Spleen (tissue), 11 donors: ENCODE measurements at regions not wholly inside any gene's neighbourhood (a gene's known extent, or its start where the extent isn't known, plus 50 kb on each side); places are given as distances from the start of the nearest gene placed in this dataset.

Experiments used
- DNase-seq: peaks from one replicate; pipeline ENCODE4 v3.0.0-alpha.2; 2020
- H3K27ac ChIP-seq, 8 donors: fragments of 200-600 bp; sonication (generic) in 7 of 8; 1 replicate in 4 of 8; 2 replicates in 4 of 8; pipeline versions ENCODE4 v1.5.0 to v1.8.0; 2016 to 2021; ENCODE audit warnings: inconsistent platforms in 4 of 8, mild to moderate bottlenecking in 4 of 8, moderate library complexity in 1 of 8
- H3K27me3 ChIP-seq, 7 donors: fragments of 200-600 bp; sonication (generic) in 6 of 7; replicated peaks in 1 of 7; 1 replicate in 4 of 7; 2 replicates in 3 of 7; pipeline versions ENCODE4 v1.5.0 to v1.8.0; 2016 to 2021; ENCODE audit warnings: inconsistent platforms in 3 of 7, mild to moderate bottlenecking in 1 of 7
- H3K36me3 ChIP-seq, 6 donors: fragments of 200-600 bp; sonication (generic) in 5 of 6; 1 replicate in 4 of 6; 2 replicates in 2 of 6; pipeline versions ENCODE4 v1.5.0 to v1.8.0; 2016 to 2021; ENCODE audit warnings: inconsistent platforms in 2 of 6
- H3K4me1 ChIP-seq, 6 donors: fragments of 200-600 bp; sonication (generic) in 5 of 6; 1 replicate in 3 of 6; 2 replicates in 3 of 6; pipeline versions ENCODE4 v1.5.0 to v1.8.0; 2016 to 2021; ENCODE audit warnings: inconsistent platforms in 3 of 6
- H3K4me3 ChIP-seq, 8 donors: fragments of 200-600 bp; sonication (generic) in 7 of 8; 1 replicate in 4 of 8; 2 replicates in 4 of 8; pipeline versions ENCODE4 v1.5.0 to v1.8.0; 2016 to 2021; ENCODE audit warnings: inconsistent platforms in 4 of 8, mild to moderate bottlenecking in 4 of 8, moderate library complexity in 2 of 8
- H3K9me3 ChIP-seq, 8 donors: fragments of 200-600 bp; sonication (generic) in 7 of 8; 1 replicate in 4 of 8; 2 replicates in 4 of 8; pipeline versions ENCODE4 v1.5.0 to v1.8.0; 2016 to 2021; ENCODE audit warnings: inconsistent platforms in 4 of 8
- POLR2A ChIP-seq, 3 donors: fragments of 450-650 bp; IDR thresholded peaks; one replicate each; pipeline ENCODE4 v1.5.1; 2017; ENCODE audit warnings: antibody characterized with exemption in 3 of 3, mild to moderate bottlenecking in 1 of 3
- POLR2AphosphoS5 ChIP-seq, 3 donors: sonication (generic); formaldehyde crosslinking; IDR thresholded peaks; one replicate each; pipeline ENCODE4 v1.5.1; 2017; ENCODE audit warnings: antibody characterized with exemption in 3 of 3
- WGBS, 5 donors: extraction: QIAGEN DNeasy Blood & Tissue Kit in 3 of 5; methylation state at CpG; one replicate each; pipeline versions ENCODE4 v1.1.5 to v1.1.7; 2013 to 2018; 5-methylcytosine and 5-hydroxymethylcytosine counted together
- intact Hi-C: fragments of 100-400 bp; cut with DNase I; formaldehyde crosslinking; loops from one replicate; pipeline ENCODE4 v1.15.0; 2023; ENCODE audit warnings: low total_unique reads
- TF ChIP-seq, protein P1 (sequence below), 11 experiments: fragments of 200-600 bp in 7 of 11; fragments of 450-650 bp in 4 of 11; sonication (generic) in 4 of 11; IDR thresholded peaks in 8 of 11; conservative IDR thresholded peaks in 3 of 11; 1 replicate in 7 of 11; 2 replicates in 4 of 11; pipeline versions ENCODE4 v1.4.0 to v1.8.0; 2016 to 2021; ENCODE audit warnings: antibody characterized with exemption in 11 of 11, inconsistent platforms in 4 of 11, mild to moderate bottlenecking in 1 of 11
- donor health status: healthy with polysubstance abuse.
- donor health status: DM: no; HTN: no; CAD: no; lungs with moderate emphysema.
- donor health status: DM: no; HTN: no; CAD: no.
- donor health status: Bipolar disorder and iron deficiency.
- donor health status: healthy.
- donor health status: DM: no; HTN: no; CAD: no.
- donor health status: DM: yes; HTN: yes; CAD: no.

DNA sequence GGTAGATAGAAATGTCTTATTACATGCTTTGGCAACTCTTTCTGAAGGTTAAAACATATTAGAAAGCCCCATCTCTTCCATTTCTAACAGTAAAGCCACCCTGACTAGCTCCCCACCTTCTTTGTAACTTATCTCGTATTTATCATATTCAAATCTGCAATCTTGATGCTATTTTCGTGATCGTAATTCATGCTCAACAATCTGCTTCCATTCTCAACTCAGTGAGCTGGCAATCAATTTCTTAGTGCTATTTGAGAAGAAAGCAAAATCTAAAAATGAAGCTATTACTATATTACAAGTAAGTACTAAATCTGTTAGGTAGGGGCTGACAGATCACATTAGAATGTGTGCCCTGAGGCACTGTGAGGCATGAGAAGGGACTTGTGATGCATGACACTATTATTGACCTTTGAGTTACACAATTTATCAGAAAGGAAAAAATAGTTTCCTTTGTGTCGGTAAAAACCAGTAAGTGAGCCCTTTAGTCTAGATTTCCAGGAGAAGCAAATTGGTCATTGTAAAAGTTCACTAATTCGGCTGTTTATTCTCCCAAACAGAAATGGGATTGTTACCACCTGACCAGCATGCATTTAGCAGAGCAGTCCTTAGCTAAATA is 379.7 kb upstream of the CNTN6 start:
- H3K36me3 ChIP-seq = no peaks in the 10 kb centered on the region
- no peak overlapping the region for H3K4me3 ChIP-seq
- H3K27ac ChIP-seq = no peak overlapping the region
- peaks cover 0 to 12% (median 0%) of the 10 kb centered on the region in 8 donors for H3K9me3 ChIP-seq
- TF ChIP-seq POLR2A (IDR thresholded peaks at IDR 0.05) (no peak), POLR2AphosphoS5 (IDR thresholded peaks at IDR 0.05) (no peak)
- TF ChIP-seq, protein P1, sequence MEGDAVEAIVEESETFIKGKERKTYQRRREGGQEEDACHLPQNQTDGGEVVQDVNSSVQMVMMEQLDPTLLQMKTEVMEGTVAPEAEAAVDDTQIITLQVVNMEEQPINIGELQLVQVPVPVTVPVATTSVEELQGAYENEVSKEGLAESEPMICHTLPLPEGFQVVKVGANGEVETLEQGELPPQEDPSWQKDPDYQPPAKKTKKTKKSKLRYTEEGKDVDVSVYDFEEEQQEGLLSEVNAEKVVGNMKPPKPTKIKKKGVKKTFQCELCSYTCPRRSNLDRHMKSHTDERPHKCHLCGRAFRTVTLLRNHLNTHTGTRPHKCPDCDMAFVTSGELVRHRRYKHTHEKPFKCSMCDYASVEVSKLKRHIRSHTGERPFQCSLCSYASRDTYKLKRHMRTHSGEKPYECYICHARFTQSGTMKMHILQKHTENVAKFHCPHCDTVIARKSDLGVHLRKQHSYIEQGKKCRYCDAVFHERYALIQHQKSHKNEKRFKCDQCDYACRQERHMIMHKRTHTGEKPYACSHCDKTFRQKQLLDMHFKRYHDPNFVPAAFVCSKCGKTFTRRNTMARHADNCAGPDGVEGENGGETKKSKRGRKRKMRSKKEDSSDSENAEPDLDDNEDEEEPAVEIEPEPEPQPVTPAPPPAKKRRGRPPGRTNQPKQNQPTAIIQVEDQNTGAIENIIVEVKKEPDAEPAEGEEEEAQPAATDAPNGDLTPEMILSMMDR (IDR thresholded peaks at IDR 0.05 in 8 of 11, conservative IDR thresholded peaks at IDR 0.05 in 3 of 11) = no peak
- no peak for DNase-seq
- 52 to 73% (median 70%) methylated on average over 5 of the region's 5 CpGs for WGBS, 5 donors
- no peaks in the 10 kb centered on the region for H3K27me3 ChIP-seq
- intact Hi-C loops = no loop called here
- H3K4me1 ChIP-seq = no peaks in the 10 kb centered on the region

DNA sequence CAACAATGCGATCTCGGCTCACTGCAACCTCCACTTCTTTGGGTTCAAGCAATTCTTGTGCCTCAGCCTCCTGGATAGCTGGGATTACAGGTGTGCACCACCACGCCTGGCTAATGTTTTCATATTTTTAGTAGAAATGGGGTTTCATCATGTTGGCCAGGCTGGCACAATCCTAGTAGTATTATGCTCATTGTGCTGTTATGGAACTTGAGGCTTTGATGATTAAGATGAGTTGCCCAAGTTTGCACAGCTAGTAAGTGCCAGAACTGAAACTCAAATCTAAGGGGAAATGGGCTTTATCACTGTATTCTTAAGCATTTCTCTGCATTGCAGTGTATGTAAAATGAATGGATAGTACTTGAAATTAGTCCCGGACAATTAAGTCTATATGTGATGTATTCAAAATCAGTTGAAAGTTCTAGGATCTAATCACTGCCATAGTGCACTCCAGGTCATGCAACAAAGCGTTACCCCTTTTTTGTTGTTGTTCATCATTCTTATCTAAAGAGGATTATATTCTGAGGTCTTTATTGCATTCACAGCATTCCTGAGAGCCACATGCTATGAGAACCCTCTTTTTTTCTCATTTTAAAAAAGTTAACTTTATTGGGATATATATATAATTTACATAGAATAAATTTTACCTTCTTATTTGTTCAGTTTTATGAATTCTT is 378.7 kb upstream of the CNTN6 start:
- Histone ChIP-seq H3K9me3 (peaks cover 0 to 17% (median 3%) of the 10 kb centered on the region in 8 donors), H3K27ac (no peak overlapping the region), H3K4me3 (no peak overlapping the region), H3K27me3 (no peaks in the 10 kb centered on the region), H3K4me1 (no peaks in the 10 kb centered on the region), H3K36me3 (no peaks in the 10 kb centered on the region)
- no peak for TF ChIP-seq POLR2AphosphoS5 (IDR thresholded peaks at IDR 0.05)
- TF ChIP-seq, protein P1 (IDR thresholded peaks at IDR 0.05 in 8 of 11, conservative IDR thresholded peaks at IDR 0.05 in 3 of 11) = no peak
- TF ChIP-seq POLR2A (IDR thresholded peaks at IDR 0.05) = no peak
- WGBS, 5 donors = 77 to 91% (median 85%) methylated on average over 5 of the region's 5 CpGs
- intact Hi-C loops = no loop called here
- no peak for DNase-seq

DNA sequence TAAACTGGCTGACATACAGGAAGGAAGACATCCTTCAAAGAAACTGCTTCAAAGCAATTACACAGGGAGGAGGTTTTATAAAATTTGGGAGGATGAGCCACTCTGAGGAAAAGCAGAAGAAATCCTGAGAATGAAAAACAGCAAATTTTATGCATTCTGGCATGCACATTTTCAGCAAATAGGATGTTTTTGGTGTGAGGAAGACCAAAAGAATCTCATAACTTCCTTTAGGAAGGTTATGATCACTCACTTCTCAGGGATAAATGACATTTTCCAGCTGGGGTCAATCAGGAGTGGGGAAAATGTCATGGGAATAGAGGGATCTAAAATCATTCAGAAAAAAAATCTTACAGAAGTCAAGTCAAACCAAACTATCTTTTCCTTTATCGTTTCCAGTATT is 371.7 kb upstream of the CNTN6 start:
- intact Hi-C loops = no loop called here
- Histone ChIP-seq H3K27me3 (no peaks in the 10 kb centered on the region), H3K36me3 (no peaks in the 10 kb centered on the region)

More for the DNA sequence above, 371.7 kb upstream of the CNTN6 start:
- peaks cover 0 to 21% (median 3%) of the 10 kb centered on the region in 8 donors for H3K9me3 ChIP-seq
- H3K27ac ChIP-seq = no peak overlapping the region
- no peak overlapping the region for H3K4me3 ChIP-seq
- WGBS, 5 donors = 76 to 87% (median 78%) methylated on average over 1 of the region's 1 CpG
- TF ChIP-seq POLR2A (IDR thresholded peaks at IDR 0.05) (no peak), POLR2AphosphoS5 (IDR thresholded peaks at IDR 0.05) (no peak)
- TF ChIP-seq, protein P1 (IDR thresholded peaks at IDR 0.05 in 8 of 11, conservative IDR thresholded peaks at IDR 0.05 in 3 of 11) = no peak
- H3K4me1 ChIP-seq = no peaks in the 10 kb centered on the region
- no peak for DNase-seq
